Adrenal gland (tissue), 9 donors: ENCODE measurements at regions not wholly inside any gene's neighbourhood (a gene's known extent, or its start where the extent isn't known, plus 50 kb on each side); places are given as distances from the start of the nearest gene placed in this dataset.

ENCODE experiments used
- DNase-seq, 7 donors: peaks; one replicate each; pipeline ENCODE4 v3.0.0-alpha.2; 2019 to 2020
- H3K27ac ChIP-seq, 5 donors: fragments of 200-600 bp; sonication (generic) in 4 of 5; 1 replicate in 3 of 5; 2 replicates in 2 of 5; pipeline versions ENCODE4 v1.5.1 to v1.8.0; 2016 to 2020; ENCODE audit warnings: mild to moderate bottlenecking in 1 of 5
- H3K27me3 ChIP-seq: fragments of 200-600 bp; 2 replicates; pipeline ENCODE4 v1.8.0; 2021
- H3K36me3 ChIP-seq, 2 donors: fragments of 200-600 bp; replicated peaks in 1 of 2; 1 replicate in 1 of 2; 2 replicates in 1 of 2; pipeline versions ENCODE4 v1.5.1 to v1.8.0; 2018 to 2022
- H3K4me1 ChIP-seq, 2 donors: fragments of 200-600 bp; replicated peaks in 1 of 2; 1 replicate in 1 of 2; 2 replicates in 1 of 2; pipeline versions ENCODE4 v1.5.1 to v1.8.0; 2018 to 2021
- H3K4me3 ChIP-seq, 4 donors: fragments of 200-600 bp; sonication (generic) in 3 of 4; one replicate each; pipeline ENCODE4 v1.5.1; 2016 to 2018
- H3K9me3 ChIP-seq, 3 donors: fragments of 200-600 bp; sonication (generic) in 1 of 3; replicated peaks in 1 of 3; 1 replicate in 2 of 3; 2 replicates in 1 of 3; pipeline versions ENCODE4 v1.5.1 to v1.8.0; 2016 to 2021
- POLR2A ChIP-seq, 2 donors: fragments of 450-650 bp; IDR thresholded peaks; one replicate each; pipeline ENCODE4 v1.6.1; 2017; ENCODE audit warnings: antibody characterized with exemption in 2 of 2, mild to moderate bottlenecking in 2 of 2, moderate library complexity in 1 of 2
- WGBS, 4 donors: extraction: QIAGEN DNeasy Blood & Tissue Kit in 2 of 4; methylation state at CpG; one replicate each; pipeline versions ENCODE4 v1.1.5 to v1.1.7; 2013 to 2017; 5-methylcytosine and 5-hydroxymethylcytosine counted together
- intact Hi-C, 2 donors: fragments of 100-400 bp; cut with DNase I; formaldehyde crosslinking; loops; one replicate each; pipeline versions ENCODE4 v1.14.1 to v1.15.0; 2022 to 2023
- TF ChIP-seq, protein P1 (sequence below), 6 experiments: fragments of 450-650 bp in 4 of 6; fragments of 200-600 bp in 2 of 6; sonication (generic) in 1 of 6; IDR thresholded peaks; 1 replicate in 5 of 6; 2 replicates in 1 of 6; pipeline versions ENCODE4 v1.5.1 to v1.8.0; 2016 to 2021; ENCODE audit warnings: antibody characterized with exemption in 6 of 6, mild to moderate bottlenecking in 2 of 6, moderate library complexity in 1 of 6
- donor health status: healthy with polysubstance abuse.
- donor health status: Bipolar disorder and iron deficiency.
- donor health status: DM: yes; HTN: yes; CAD: no.
- donor health status: DM: no; HTN: no; CAD: no.
- donor health status: DM: no; HTN: no; CAD: no.

DNA sequence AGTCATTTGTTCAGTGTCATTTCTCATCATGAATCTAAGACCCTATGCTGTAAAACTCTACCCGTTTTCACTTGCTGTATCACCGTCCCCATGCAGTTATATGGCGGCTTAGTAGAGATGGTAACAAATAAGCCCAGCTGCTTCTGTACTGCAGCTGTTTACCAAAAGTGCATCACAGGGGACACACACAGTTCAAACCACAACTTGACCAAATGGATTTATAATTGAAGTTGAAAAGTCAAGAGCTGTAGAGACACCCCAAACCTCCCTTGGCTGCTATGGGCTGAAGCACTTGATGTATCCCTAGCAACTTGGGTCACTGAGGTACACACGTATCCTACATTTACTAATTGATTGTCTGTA is 219.0 kb upstream of the FGF13 start:
- H3K27ac ChIP-seq: no peak overlapping the region
- TF ChIP-seq, protein P1, sequence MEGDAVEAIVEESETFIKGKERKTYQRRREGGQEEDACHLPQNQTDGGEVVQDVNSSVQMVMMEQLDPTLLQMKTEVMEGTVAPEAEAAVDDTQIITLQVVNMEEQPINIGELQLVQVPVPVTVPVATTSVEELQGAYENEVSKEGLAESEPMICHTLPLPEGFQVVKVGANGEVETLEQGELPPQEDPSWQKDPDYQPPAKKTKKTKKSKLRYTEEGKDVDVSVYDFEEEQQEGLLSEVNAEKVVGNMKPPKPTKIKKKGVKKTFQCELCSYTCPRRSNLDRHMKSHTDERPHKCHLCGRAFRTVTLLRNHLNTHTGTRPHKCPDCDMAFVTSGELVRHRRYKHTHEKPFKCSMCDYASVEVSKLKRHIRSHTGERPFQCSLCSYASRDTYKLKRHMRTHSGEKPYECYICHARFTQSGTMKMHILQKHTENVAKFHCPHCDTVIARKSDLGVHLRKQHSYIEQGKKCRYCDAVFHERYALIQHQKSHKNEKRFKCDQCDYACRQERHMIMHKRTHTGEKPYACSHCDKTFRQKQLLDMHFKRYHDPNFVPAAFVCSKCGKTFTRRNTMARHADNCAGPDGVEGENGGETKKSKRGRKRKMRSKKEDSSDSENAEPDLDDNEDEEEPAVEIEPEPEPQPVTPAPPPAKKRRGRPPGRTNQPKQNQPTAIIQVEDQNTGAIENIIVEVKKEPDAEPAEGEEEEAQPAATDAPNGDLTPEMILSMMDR (IDR thresholded peaks at IDR 0.05): no peak
- no peak for TF ChIP-seq POLR2A (IDR thresholded peaks at IDR 0.05)
- WGBS, 4 donors: 70 to 87% (median 80%) methylated on average over 4 of the region's 4 CpGs

DNA sequence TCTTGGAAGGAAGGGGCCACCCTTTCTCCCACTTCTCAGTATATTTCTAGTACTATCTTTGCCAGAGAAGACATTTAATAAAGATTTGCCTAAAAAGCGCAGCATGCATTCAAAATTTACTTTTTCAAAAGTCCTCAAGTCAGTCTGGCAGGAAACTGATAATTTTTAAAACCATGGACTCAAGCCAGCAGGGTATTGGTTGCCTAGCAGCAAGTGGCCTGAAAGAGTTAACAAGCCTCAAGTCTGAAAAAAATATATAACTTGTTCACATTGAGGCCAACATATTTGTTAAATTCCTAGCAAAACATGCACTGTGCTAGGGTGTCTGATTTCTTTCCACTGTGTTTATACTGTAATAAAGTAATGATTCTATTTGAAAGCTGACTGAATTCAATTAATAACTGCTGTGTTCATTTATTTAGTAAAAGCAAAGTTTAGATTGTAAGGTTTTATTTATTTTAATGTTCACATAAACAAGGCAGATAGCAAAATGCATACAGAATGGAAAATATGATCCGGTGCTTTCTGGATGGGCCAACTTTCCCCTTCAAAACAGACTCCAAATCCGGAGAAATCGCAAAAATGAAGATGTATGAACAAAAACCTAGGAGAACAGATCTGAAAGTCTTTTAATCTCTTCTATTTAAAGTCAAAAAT is 218.5 kb upstream of the FGF13 start:
- 76 to 87% (median 79%) methylated on average over 4 of the region's 4 CpGs for WGBS, 4 donors
- no peak for DNase-seq
- Histone ChIP-seq H3K4me1 (no peaks in the 10 kb centered on the region), H3K4me3 (no peak overlapping the region), H3K27me3 (peaks cover 8% of the 10 kb centered on the region), H3K9me3 (no peaks in the 10 kb centered on the region), H3K36me3 (no peaks in the 10 kb centered on the region), H3K27ac (no peak overlapping the region)
- intact Hi-C loops: no loop called here
- TF ChIP-seq, protein P1 (IDR thresholded peaks at IDR 0.05): no peak
- no peak for TF ChIP-seq POLR2A (IDR thresholded peaks at IDR 0.05)

More for the DNA sequence above, 219.0 kb upstream of the FGF13 start:
- Histone ChIP-seq H3K27me3 (peaks cover 8% of the 10 kb centered on the region), H3K36me3 (no peaks in the 10 kb centered on the region), H3K9me3 (no peaks in the 10 kb centered on the region), H3K4me3 (no peak overlapping the region), H3K4me1 (no peaks in the 10 kb centered on the region)
- no peak for DNase-seq
- intact Hi-C loops: no loop called here

DNA sequence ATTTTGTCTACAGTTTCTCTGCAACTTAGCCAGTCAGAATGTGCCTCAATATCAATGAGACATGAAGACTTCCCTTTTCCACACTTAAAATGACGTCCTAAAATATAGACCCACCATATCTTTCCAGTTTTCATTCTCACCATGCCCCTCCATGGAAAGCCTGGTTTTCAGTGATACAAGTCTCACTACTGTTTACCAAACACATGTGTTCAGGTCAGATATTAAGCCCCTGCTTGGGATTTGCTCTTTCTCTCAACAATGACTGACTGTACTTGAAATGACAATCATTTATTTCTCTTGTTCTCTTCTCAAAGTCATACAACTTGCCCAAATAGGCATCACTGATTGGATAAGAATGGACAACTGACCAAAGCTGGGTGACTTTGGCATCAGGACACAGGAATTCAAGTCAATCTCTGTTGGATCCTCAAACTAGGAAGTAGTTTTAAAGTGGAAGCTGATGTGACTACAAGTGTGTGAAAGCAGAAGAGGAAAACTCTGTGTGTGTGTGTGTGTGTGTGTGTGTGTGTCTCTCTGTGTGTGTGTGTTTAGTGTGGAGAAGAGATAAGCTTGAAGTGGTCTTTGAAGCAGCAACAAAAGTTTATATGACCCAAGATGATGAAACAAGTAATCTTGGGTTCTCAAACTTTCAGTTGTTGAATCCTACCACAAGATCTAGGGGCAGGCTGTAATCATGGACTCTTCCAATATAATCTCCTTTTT is 217.4 kb upstream of the FGF13 start:
- Histone ChIP-seq H3K27ac (no peak overlapping the region), H3K4me3 (no peak overlapping the region), H3K9me3 (no peaks in the 10 kb centered on the region), H3K36me3 (no peaks in the 10 kb centered on the region), H3K27me3 (peaks cover 8% of the 10 kb centered on the region), H3K4me1 (no peaks in the 10 kb centered on the region)
- DNase-seq: no peak
- 59 to 91% (median 75%) methylated on average over 1 of the region's 1 CpG for WGBS, 4 donors
- no peak for TF ChIP-seq POLR2A (IDR thresholded peaks at IDR 0.05)
- TF ChIP-seq, protein P1 (IDR thresholded peaks at IDR 0.05): no peak
- intact Hi-C loops: no loop called here

DNA sequence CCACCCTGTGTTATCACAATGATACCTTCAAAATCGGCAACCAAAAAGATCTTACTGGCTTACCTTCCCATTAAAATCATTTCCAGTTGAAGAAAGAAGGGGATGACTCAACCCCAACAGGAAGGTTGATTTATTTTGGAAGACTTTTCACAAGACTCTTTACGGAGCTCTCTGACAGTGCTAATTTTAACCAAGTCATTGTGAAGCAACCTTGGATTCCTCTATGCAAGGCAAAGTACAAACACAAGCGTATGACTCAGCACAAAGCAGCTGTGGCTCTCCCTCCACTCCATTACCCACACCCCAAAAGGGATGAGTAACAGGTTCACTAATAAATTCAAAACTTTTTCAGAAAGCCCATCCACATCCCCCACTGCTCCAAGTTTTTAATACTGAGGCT is 213.8 kb upstream of the FGF13 start:
- peak; percentile 14 to 59 (median 43) for DNase-seq
- peaks cover 8% of the 10 kb centered on the region for H3K27me3 ChIP-seq
- no peak overlapping the region for H3K27ac ChIP-seq
- no peaks in the 10 kb centered on the region for H3K4me1 ChIP-seq
- no peaks in the 10 kb centered on the region for H3K9me3 ChIP-seq
- H3K4me3 ChIP-seq: no peak overlapping the region
- TF ChIP-seq, protein P1 (IDR thresholded peaks at IDR 0.05): no peak
- WGBS, 4 donors: 14 to 35% (median 30%) methylated on average over 3 of the region's 3 CpGs
- no peaks in the 10 kb centered on the region for H3K36me3 ChIP-seq
- intact Hi-C loops: no loop called here
